Adrenal gland (tissue), 9 donors: ENCODE measurements at regions not wholly inside any gene's neighbourhood (a gene's known extent, or its start where the extent isn't known, plus 50 kb on each side); places are given as distances from the start of the nearest gene placed in this dataset.

Source experiments
- DNase-seq, 7 donors: peaks; one replicate each; pipeline ENCODE4 v3.0.0-alpha.2; 2019 to 2020
- H3K27ac ChIP-seq, 5 donors: fragments of 200-600 bp; sonication (generic) in 4 of 5; 1 replicate in 3 of 5; 2 replicates in 2 of 5; pipeline versions ENCODE4 v1.5.1 to v1.8.0; 2016 to 2020; ENCODE audit warnings: mild to moderate bottlenecking in 1 of 5
- H3K27me3 ChIP-seq: fragments of 200-600 bp; 2 replicates; pipeline ENCODE4 v1.8.0; 2021
- H3K36me3 ChIP-seq, 2 donors: fragments of 200-600 bp; replicated peaks in 1 of 2; 1 replicate in 1 of 2; 2 replicates in 1 of 2; pipeline versions ENCODE4 v1.5.1 to v1.8.0; 2018 to 2022
- H3K4me1 ChIP-seq, 2 donors: fragments of 200-600 bp; replicated peaks in 1 of 2; 1 replicate in 1 of 2; 2 replicates in 1 of 2; pipeline versions ENCODE4 v1.5.1 to v1.8.0; 2018 to 2021
- H3K4me3 ChIP-seq, 4 donors: fragments of 200-600 bp; sonication (generic) in 3 of 4; one replicate each; pipeline ENCODE4 v1.5.1; 2016 to 2018
- H3K9me3 ChIP-seq, 3 donors: fragments of 200-600 bp; sonication (generic) in 1 of 3; replicated peaks in 1 of 3; 1 replicate in 2 of 3; 2 replicates in 1 of 3; pipeline versions ENCODE4 v1.5.1 to v1.8.0; 2016 to 2021
- POLR2A ChIP-seq, 2 donors: fragments of 450-650 bp; IDR thresholded peaks; one replicate each; pipeline ENCODE4 v1.6.1; 2017; ENCODE audit warnings: antibody characterized with exemption in 2 of 2, mild to moderate bottlenecking in 2 of 2, moderate library complexity in 1 of 2
- WGBS, 4 donors: extraction: QIAGEN DNeasy Blood & Tissue Kit in 2 of 4; methylation state at CpG; one replicate each; pipeline versions ENCODE4 v1.1.5 to v1.1.7; 2013 to 2017; 5-methylcytosine and 5-hydroxymethylcytosine counted together
- intact Hi-C, 2 donors: fragments of 100-400 bp; cut with DNase I; formaldehyde crosslinking; loops; one replicate each; pipeline versions ENCODE4 v1.14.1 to v1.15.0; 2022 to 2023
- TF ChIP-seq, protein P1 (sequence below), 6 experiments: fragments of 450-650 bp in 4 of 6; fragments of 200-600 bp in 2 of 6; sonication (generic) in 1 of 6; IDR thresholded peaks; 1 replicate in 5 of 6; 2 replicates in 1 of 6; pipeline versions ENCODE4 v1.5.1 to v1.8.0; 2016 to 2021; ENCODE audit warnings: antibody characterized with exemption in 6 of 6, mild to moderate bottlenecking in 2 of 6, moderate library complexity in 1 of 6
- donor health status: healthy with polysubstance abuse.
- donor health status: Bipolar disorder and iron deficiency.
- donor health status: DM: yes; HTN: yes; CAD: no.
- donor health status: DM: no; HTN: no; CAD: no.
- donor health status: DM: no; HTN: no; CAD: no.

- TF ChIP-seq POLR2A (IDR thresholded peaks at IDR 0.05) = no peak
- TF ChIP-seq, protein P1, sequence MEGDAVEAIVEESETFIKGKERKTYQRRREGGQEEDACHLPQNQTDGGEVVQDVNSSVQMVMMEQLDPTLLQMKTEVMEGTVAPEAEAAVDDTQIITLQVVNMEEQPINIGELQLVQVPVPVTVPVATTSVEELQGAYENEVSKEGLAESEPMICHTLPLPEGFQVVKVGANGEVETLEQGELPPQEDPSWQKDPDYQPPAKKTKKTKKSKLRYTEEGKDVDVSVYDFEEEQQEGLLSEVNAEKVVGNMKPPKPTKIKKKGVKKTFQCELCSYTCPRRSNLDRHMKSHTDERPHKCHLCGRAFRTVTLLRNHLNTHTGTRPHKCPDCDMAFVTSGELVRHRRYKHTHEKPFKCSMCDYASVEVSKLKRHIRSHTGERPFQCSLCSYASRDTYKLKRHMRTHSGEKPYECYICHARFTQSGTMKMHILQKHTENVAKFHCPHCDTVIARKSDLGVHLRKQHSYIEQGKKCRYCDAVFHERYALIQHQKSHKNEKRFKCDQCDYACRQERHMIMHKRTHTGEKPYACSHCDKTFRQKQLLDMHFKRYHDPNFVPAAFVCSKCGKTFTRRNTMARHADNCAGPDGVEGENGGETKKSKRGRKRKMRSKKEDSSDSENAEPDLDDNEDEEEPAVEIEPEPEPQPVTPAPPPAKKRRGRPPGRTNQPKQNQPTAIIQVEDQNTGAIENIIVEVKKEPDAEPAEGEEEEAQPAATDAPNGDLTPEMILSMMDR (IDR thresholded peaks at IDR 0.05) = no peak
- 87 to 94% (median 91%) methylated on average over 5 of the region's 5 CpGs for WGBS, 4 donors
- Histone ChIP-seq H3K4me1 (peaks cover 17 to 20% of the 10 kb centered on the region in 2 donors), H3K27me3 (no peaks in the 10 kb centered on the region), H3K9me3 (no peaks in the 10 kb centered on the region), H3K4me3 (no peak overlapping the region), H3K27ac (peak overlapping the region in 2 of 5 donors; percentile 1 to 25), H3K36me3 (peaks cover 0 to 20% of the 10 kb centered on the region in 2 donors)
- intact Hi-C loops = no loop called here
- peak in 1 of 7 donors; percentile 47 for DNase-seq
Measured at GRCh38 chr7:130875901-130876300, 141.9 kb upstream of the KLF14 start.

GRCh38 chr7:130877236-130877990 is 143.4 kb upstream of the KLF14 start:
- intact Hi-C loops = no loop called here
- Histone ChIP-seq H3K4me3 (no peak overlapping the region), H3K27me3 (no peaks in the 10 kb centered on the region), H3K4me1 (peaks cover 25 to 26% of the 10 kb centered on the region in 2 donors), H3K36me3 (peaks cover 0 to 24% of the 10 kb centered on the region in 2 donors), H3K9me3 (no peaks in the 10 kb centered on the region), H3K27ac (no peak overlapping the region)
- peak in 1 of 7 donors; percentile 58 for DNase-seq
- 94 to 96% (median 95%) methylated on average over 10 of the region's 10 CpGs for WGBS, 4 donors
- TF ChIP-seq POLR2A (IDR thresholded peaks at IDR 0.05) = no peak
- TF ChIP-seq, protein P1 (IDR thresholded peaks at IDR 0.05) = no peak

DNA sequence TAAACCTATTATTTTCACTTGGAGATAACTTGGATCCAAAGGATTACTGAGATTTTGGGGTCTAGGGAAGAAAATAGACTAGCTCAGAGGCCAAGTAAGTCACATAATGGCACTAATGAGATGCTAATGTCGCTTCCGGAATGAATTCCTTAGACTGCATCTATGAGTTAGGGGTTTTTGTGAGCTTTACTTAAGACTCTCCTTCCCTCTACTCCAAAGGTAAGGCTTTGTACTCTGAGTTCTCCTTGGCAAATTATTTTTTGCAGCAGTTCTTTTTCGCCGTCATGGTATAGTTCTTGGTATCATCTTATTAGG is 143.9 kb upstream of the KLF14 start:
- 94 to 98% (median 97%) methylated on average over 4 of the region's 4 CpGs for WGBS, 4 donors
- Histone ChIP-seq H3K27ac (no peak overlapping the region), H3K9me3 (no peaks in the 10 kb centered on the region), H3K36me3 (peaks cover 0 to 26% of the 10 kb centered on the region in 2 donors), H3K4me3 (no peak overlapping the region), H3K27me3 (no peaks in the 10 kb centered on the region), H3K4me1 (peaks cover 25 to 26% of the 10 kb centered on the region in 2 donors)
- no peak for DNase-seq
- intact Hi-C loops = no loop called here
- TF ChIP-seq, protein P1 (IDR thresholded peaks at IDR 0.05) = no peak
- TF ChIP-seq POLR2A (IDR thresholded peaks at IDR 0.05) = no peak

- H3K27me3 ChIP-seq = no peaks in the 10 kb centered on the region
- peak overlapping the region in 1 of 5 donors; percentile 1 for H3K27ac ChIP-seq
- TF ChIP-seq, protein P1 (IDR thresholded peaks at IDR 0.05) = no peak
- H3K9me3 ChIP-seq = no peaks in the 10 kb centered on the region
- 71 to 76% (median 76%) methylated on average over 2 of the region's 2 CpGs for WGBS, 4 donors
- no peak overlapping the region for H3K4me3 ChIP-seq
- intact Hi-C loops = no loop called here
- DNase-seq = no peak
- H3K4me1 ChIP-seq = peaks cover 25 to 26% of the 10 kb centered on the region in 2 donors
- H3K36me3 ChIP-seq = peaks cover 0 to 34% of the 10 kb centered on the region in 2 donors
Measured at GRCh38 chr7:130878785-130879184, 144.8 kb upstream of the KLF14 start.
